GM18498 (cell line): ENCODE measurements at regions not wholly inside any gene's neighbourhood (a gene's known extent, or its start where the extent isn't known, plus 50 kb on each side); places are given as distances from the start of the nearest gene placed in this dataset.
"Not testable (repeated sequence)": the region's sequence is repeated elsewhere in the genome, so short reads cannot be mapped to it uniquely, and the experiment has no call there.

Source experiments
- ATAC-seq: cut with Tn5 transposase; IDR thresholded peaks from one replicate; pipeline ENCODE4 v1.9.1; 2021; ENCODE audit warnings: mild to moderate bottlenecking, moderate library complexity; ENCODE audit not compliant: unreplicated experiment

DNA sequence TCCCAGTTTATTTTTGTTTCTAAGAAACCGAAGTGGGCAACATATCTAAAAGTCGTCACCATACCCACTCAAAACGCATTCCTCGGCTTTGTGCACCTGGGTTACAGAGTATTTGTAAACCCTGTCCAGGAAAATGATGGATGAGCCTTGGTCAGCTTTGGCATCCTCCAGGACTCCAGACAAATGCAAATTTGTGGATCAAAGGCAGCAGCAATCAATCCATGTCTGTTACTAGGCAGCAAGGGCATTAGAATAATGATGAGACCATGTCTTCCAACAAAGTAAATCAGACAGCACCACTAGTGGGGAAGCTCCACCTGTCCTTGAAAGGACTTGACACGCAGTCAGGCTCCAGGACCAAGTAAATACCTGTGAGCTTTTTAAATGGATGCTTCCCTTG is 672.6 kb upstream of the GYPC start:
- no peak for ATAC-seq

DNA sequence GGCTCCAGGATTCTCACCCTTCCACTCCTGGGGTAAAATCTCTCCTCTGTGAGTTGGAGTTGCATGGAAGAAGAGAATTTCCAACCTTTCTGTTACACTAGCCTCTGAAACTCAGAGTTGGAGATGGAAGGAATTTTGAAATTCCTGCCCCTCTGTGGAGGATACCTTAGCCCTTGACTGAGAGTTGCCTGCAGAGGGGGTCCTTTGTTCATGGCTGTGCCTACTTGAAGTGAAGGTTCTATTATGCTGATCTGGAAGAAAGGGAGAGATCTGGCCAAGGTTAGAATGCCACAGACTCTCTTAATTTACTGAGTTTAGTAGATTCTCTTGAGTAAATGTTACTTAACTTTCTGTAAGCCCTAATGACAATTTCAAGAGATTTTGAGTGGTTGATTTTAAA is 626.6 kb upstream of the GYPC start:
- ATAC-seq = no peak

DNA sequence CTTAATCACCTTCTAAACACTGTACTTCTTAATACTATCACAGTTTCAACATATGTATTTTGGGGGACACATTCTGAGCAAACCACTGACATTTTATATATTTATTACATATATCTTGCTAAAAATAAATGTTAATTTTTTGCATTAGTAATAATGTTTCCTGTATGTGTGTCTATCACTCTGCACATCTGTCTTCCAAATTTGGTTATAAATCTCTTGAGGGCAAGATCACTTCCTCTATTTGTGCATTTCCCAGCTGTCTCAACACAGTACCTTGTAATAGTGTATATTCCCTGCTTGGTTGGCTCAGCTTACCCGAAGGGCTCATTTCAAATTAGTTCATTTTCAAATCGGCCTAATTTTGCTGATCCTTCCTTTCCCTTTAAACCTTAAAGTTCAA is 617.1 kb upstream of the GYPC start:
- ATAC-seq = no peak

DNA sequence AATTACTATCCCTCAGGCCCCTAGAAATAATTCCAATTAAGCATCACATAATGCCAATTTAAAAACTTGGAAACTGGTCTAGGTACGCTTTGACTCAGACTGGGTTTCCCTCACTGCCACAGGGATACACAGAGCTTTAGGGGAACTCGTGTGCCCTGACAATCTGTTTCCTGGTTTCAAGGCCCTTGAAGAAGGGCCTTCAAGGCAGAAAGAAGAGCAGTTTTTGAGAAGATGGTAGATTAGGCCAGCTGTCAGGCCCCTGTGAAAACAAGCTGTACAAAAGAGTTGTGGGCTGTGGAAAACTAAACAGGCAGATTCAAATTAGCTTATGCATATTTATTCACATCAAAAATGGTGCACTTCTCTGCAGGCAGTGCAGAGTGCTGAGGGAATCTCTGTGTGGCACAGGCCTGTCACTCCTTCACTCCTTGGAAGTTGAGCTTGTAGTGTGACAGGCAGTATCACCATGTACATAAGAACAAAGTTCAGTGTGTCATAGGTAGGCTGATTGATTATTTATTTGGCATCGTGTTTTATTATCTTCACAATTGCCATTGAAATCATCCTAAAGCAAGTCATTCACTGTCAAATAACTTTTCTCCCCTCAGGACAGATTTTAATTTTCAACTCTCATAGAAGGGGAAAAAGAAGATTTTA is 614.4 kb upstream of the GYPC start:
- no peak for ATAC-seq

DNA sequence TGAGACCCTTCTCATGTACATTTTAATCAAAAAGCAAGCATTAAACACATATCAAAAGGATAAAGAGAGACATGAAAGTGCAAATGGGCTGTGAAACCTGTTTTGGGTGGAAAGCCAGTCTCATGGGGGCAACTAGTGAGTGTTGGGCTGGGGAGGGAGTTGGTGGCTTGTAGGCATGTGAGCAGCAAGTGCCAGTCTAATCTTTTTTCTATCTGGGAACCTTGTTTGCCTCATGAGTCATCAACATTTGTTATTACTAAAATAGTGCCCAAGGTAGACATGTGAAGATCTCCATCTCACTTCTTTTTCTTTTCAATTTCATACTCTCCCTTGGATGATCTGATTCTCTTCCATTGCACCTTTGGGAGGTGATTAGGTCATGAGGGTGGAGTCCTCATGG is 613.9 kb upstream of the GYPC start:
- ATAC-seq = no peak

DNA sequence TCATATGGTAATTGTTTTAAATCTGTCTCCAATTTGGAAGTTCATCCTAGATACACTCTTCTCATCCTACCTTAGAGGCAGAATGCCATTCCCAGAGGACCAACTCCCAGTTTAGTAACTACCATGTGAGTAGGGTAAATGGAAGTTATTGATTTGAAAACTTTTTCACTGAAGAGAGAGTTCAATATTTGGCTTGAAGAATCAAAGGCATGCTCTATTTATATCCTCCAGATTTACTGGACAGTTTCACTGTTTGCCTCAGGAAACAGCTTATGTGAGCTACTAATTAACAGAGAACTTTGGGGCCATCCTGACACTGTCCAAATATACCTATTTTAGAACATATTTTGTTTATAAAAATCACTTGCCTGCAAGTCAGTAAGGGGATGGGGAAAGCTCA is 607.2 kb upstream of the GYPC start:
- no peak for ATAC-seq

DNA sequence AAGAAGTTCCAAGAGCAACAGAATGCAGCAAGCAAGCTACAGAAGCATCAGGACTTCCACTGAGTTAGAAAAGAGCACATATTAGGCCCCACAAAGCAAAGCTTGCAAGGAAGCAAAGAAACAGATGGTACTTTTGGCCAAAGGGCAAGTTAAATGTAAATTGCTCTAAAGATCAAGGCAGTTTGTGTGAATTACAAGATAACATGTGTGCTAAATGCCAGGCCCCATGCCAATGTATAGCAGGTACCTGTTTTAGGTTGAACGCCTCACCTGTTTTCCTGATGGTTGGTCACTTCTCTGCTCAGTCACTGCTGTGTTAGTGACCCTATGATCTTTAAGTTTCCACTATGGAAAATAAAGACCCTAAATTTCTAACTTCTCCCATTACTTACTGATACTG is 606.5 kb upstream of the GYPC start:
- no peak for ATAC-seq

DNA sequence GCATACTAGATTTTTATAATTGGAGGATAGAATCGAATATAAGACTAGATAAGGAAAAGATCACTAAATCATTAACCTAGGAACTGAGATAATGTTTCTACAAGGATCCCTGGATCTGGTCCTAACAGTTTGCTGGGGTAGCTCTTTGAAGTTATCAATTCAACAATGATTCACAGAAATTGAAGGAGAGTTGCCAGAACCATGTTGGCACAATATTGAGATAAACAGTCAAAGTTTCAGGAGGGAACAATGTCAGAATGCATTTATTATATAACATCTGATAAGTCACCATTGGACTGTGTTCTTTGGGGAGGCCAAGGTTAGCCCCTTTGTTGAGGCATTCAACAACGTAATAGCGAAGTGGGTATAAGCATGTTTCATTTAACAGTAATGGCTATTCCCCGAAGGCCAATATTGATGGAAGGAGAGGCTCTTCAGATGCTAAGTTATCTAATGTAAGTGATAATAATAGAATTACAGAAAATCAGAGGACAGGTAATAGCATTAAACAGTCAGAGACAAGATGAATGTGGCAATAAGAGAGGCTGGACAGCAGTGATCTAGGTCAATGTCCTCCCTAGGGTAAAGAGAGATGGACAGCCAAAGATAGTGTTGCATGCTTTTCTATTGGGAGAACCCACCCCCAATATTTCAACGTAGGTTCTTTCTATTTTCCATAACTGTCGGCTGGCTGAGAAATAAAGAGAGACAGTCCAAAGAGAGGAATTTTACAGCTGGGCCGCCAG is 604.8 kb upstream of the GYPC start:
- ATAC-seq = no peak

DNA sequence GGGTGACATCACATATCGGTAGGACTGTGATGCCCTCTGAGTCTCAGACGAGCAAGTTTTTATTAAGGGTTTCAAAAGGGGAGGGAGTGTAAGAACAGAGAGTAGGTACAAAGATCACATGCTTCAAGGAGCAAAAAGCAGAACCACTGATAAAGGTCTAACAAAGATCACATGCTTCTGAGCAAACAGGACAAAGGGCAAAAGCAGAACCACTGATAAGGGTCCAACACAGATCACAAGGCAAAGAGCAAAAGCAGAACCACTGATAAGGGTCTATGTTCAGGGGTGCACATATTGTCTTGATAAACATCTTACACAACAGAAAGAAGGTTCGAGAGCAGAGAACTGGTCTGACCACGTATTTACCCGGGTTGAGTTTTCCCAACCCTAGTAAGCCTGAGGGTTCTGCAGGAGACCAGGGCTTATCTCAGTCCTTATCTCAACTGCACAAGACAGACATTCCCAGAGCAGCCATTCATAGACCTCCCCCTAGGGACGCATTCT is 604.2 kb upstream of the GYPC start:
- not testable (repeated sequence) for ATAC-seq

DNA sequence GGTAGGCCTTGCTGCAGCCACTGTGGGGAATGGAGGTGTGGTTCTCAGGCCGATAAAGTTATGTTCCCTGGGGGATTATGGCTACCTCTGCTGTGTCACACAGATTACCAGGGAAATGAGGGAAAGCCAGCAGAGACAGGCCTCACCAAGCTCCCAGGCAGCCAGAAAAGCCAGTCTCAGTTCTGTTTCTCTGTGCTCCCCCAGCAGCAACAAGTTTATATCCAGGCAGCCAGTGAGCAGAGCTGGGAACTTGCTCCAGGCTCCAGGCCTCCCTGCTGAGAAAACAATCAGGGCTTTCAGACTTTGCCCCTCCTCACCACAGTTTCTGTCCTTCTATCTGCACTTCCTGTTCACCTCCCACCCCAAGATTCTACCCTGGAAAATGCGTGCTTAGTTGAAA is 596.6 kb upstream of the GYPC start:
- ATAC-seq = no peak

DNA sequence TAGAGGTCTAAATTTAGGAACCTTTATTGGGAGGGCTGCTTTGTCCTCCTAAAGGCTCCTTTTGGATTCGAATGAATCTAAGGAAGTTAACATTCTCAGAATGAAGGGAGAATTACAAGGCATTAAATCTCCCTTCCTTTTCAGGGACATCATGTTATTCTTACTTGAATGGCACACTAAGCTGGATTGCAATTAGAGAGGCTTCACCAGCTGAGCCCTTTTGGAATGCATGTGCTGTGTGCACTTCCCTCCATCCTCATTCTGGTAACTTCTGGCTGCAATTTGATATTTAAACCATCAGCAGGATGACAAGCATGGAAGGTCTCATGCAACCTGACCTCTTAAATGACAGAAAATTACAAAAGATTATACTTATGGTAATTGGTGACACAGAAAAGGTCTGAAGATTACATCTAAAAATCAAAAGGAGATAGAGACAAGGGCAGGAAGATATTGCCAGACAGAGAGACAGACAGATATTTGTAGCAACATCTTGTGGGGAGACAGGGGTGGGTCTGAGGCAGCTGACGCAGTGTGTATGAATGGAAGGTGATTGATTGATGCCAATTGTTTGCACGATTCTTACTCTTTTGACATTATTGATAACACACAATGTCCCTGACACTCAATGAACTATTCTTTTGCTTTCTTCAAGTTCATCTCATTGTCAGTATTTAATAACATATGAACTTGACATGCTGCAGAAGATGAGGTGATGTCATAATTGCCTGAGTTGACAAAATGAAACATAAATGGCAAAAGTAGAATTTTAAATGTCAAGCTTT is 570.8 kb upstream of the GYPC start:
- ATAC-seq = no peak

DNA sequence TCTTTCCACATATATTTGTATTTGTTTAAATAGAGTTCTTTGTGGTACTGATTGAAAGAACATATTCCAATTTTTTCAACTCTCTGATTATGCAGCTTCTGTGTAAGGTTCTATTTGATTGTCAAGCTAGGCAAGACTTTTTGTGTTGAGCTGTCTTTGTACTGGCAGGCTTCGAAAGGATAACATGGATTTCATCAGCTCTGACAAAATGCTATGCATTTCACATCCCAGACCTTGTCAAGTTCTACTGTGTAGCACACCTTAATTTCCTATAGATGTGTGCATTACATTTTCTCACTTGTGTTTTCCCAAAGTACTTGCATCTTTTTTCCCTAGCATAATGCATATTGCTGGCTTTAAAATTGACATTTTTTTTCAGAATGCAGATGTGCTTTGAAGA is 555.0 kb upstream of the GYPC start:
- no peak for ATAC-seq

DNA sequence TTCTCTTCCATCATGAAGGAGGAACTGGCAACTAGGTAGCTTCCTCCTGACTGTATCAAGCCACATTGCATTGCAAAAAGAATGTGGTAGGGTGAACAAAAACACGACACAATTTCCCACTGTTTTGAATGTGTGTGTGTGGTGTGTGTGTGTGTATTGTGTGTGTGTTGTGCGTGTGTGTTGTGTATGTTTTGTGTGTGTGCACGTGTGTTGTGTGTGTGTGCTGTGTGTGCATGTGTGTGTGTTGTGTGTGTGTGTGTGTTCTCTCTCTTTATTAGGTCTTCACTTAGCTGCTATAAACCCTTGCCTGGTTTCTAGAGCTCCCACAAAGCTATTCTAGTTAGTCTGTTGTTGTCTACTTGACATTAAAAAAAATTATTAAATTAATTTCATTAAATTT is 550.0 kb upstream of the GYPC start:
- ATAC-seq = no peak

DNA sequence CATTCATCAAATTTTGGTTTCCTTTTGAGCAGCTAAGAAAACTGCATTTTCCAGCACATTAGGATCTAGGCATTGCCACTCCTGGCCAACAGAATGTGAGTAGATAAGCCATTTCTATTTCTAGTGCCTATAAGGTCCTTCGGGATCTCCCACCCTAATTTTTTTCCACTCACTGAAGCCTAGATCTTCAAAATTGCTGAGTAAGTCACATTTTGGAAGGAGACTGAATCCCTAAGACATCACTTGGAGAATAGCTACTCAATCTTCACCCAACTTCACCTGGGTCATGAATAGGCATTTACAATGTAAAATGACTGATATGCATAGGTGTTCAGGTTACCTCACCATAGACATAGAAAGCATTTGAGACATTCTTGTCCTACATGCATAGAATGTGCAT is 548.1 kb upstream of the GYPC start:
- ATAC-seq = no peak

DNA sequence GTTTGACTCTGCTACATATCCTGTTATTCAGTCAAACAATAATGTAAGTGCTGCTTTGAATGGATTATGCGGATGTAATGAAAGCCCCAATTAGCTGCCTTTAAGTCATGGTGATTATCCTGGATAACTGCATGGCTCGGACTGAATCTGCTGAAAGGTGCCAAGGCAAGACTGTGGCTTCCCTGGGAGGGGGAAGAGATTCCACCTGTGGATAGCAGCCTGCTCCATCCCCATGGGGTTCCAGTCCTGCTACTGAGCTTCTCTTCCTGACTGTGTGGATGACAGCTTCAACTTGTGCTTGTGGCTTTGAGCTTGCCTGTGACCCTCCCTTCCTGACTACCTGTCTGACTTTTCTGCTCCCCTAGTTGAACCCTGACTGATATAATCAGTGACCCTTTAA is 540.0 kb upstream of the GYPC start:
- no peak for ATAC-seq

DNA sequence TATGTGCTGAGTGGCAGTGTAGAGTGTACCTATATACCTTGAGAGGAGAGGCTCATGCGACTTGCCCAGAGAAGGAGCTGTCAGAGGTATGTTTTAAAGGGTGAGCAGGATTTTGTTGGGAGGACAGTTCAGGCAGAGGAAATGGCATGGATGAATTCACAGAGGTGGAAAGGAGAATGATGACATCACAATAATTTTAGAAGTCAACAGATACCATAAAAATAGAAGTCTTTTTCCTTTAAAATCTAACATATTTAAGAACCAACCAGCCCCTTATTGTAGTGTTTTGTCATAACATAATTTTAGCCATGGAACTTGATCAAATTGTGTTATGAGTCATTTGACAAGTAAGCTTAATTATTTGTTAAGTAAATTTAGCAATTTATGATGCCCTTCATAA is 538.1 kb upstream of the GYPC start:
- no peak for ATAC-seq

DNA sequence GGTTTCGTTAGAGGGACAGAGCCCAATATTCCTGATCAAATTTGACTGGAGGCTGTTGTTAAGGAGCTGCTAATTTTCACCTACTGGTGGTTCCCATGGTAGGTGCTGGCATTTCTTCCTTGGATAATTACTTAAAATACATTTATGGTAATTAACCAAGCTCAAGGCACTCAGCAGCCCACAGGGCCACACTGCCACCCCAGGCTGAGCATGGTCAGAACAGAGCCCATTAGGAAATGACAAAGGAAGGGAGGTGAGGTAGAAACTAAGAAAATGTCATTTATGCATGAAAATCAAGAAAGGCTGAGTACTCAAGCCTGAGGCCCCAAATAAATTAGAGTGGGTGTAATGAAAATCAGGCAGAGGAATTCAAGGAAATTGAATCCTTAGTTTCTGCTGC is 510.2 kb upstream of the GYPC start:
- ATAC-seq = no peak

DNA sequence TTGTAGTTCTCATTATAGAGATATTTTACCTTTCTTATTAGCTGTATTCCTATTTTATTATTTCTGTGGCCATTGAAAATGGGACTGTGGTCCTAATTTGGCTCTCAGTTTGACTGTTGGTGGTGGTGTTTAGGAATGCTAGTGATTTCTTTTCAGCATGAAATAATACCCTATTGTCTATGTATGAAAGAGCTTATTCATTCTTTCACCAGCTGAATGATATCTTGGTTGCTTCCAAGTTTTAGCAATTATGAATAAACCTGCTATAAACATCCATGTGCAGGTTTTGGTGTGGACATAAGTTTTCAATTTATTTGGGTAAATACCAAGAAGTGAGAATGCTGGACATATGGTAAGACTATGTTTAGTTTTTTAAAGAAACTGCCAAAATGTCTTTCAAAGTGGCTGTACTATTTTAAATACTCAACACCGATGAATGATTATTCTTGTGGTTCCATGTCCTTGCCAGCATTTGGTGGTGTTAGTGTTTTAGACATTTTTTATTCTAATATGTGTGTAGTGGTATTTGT is 501.6 kb upstream of the GYPC start:
- ATAC-seq = no peak

DNA sequence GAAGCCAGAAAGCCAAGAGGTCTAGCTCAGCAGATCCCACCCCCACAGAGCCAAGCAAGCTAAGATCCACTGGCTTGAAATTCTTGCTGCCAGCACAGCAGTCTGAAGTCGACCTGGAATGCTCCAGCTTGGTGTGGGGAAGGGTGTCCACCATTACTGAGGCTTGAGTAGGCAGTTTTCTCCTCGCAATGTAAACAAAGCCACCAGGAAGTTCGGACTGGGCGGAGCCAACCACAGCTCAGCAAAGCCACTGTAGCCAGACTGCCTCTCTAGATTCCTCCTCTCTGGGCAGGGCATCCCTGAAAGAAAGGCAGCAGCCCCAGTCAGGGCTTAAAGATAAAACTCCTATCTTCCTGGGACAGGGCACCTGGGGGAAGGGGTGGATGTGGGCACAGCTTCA is 495.0 kb upstream of the GYPC start:
- not testable (repeated sequence) for ATAC-seq

DNA sequence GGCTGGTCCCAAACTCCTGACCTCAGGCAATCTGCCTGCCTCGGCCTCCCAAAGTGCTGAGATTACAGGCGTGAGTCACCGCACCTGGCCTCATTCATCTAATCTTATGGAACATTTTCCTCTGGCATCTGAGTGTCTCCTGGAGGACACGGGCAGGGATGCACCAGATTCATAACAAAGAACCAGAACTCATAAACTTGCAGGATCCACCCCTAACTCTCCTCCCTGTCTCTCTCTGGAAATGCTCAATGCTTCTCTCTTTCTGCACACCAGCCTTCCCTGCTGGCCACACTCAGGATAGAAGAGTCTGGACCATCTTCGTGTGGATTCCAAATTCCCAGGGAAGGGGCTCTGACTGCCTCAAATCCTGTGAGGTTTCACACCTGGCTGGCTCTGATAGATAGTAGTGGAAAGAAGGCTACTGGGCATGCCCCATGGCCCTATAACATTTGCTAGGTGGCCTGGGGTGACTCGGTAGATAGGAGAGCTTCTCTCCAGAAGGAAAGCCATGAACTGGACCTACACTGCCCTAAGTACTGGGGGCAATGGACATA is 483.2 kb upstream of the GYPC start:
- ATAC-seq = no peak

DNA sequence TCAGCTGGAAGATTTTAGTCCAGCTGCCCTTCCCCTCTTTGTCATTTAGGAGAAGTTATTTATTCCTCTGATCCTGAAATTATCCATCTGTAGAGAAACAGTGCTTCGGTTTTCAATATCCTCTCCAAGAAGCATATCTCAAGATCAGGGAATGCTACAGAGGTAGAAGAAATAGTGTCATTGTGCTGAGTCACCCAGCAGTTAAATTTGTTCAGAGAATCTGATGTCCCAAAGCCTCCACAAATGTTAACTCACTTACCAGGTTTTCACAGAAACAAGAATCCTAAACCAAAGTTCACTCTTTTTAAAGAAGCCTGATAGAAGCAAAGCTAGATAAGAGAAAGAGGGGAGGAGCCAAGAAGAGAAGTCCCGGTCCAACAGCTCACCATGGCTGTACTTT is 480.7 kb upstream of the GYPC start:
- no peak for ATAC-seq
